Mesendoderm (in vitro differentiated cells): ENCODE measurements at regions not wholly inside any gene's neighbourhood (a gene's known extent, or its start where the extent isn't known, plus 50 kb on each side); places are given as distances from the start of the nearest gene placed in this dataset.
A peak's percentile ranks its signal among the peaks of the same experiment; 100 is the strongest.

Experiments used
- DNase-seq: peaks from one replicate; pipeline ENCODE4 v3.0.0; 2013
- H2AK5ac ChIP-seq: 2 replicates; pipeline ENCODE4 v1.6.1; 2013; ENCODE audit warnings: low read length, inconsistent platforms
- H2BK120ac ChIP-seq: 2 replicates; pipeline ENCODE4 v1.6.1; 2013; ENCODE audit warnings: low read depth, mild to moderate bottlenecking, low read length, moderate library complexity, mixed read lengths
- H2BK15ac ChIP-seq: replicated peaks from 2 replicates; pipeline ENCODE4 v1.6.1; 2013; ENCODE audit warnings: low read depth, mild to moderate bottlenecking, moderate library complexity
- H2BK5ac ChIP-seq: 2 replicates; pipeline ENCODE4 v1.6.1; 2013; ENCODE audit warnings: low read length, inconsistent platforms
- H3K18ac ChIP-seq: 2 replicates; pipeline ENCODE4 v1.6.1; 2013; ENCODE audit warnings: mild to moderate bottlenecking, low read length, mixed read lengths
- H3K23ac ChIP-seq: one replicate; pipeline ENCODE4 v1.6.1; 2013; ENCODE audit warnings: low read length
- H3K27ac ChIP-seq: 2 replicates; pipeline ENCODE4 v1.5.1; 2013; ENCODE audit warnings: low read depth, mild to moderate bottlenecking, inconsistent platforms, low read length, moderate library complexity
- H3K27me3 ChIP-seq: 2 replicates; pipeline ENCODE4 v1.6.1; 2013; ENCODE audit warnings: low read length, control low read depth, mild to moderate bottlenecking, inconsistent platforms; ENCODE audit not compliant: insufficient read depth, poor library complexity
- H3K36me3 ChIP-seq: 2 replicates; pipeline ENCODE4 v1.6.1; 2013; ENCODE audit warnings: low read length, inconsistent platforms; ENCODE audit not compliant: control insufficient read depth, insufficient read depth
- H3K4ac ChIP-seq: one replicate; pipeline ENCODE4 v1.6.1; 2013; ENCODE audit warnings: low read depth, mild to moderate bottlenecking, low read length, moderate library complexity
- H3K4me1 ChIP-seq: 2 replicates; pipeline ENCODE4 v1.6.1; 2013; ENCODE audit warnings: low read depth, low read length, inconsistent platforms; ENCODE audit not compliant: control insufficient read depth
- H3K4me2 ChIP-seq: 2 replicates; pipeline ENCODE4 v1.6.1; 2013; ENCODE audit warnings: low read length
- H3K4me3 ChIP-seq: 2 replicates; pipeline ENCODE4 v1.5.1; 2013; ENCODE audit warnings: mild to moderate bottlenecking, low read length
- H3K56ac ChIP-seq: one replicate; pipeline ENCODE4 v1.6.1; 2013; ENCODE audit warnings: low read length
- H3K79me1 ChIP-seq: 2 replicates; pipeline ENCODE4 v1.6.1; 2013; ENCODE audit warnings: low read length, inconsistent platforms
- H3K79me2 ChIP-seq: 2 replicates; pipeline ENCODE4 v1.6.1; 2013; ENCODE audit warnings: mild to moderate bottlenecking, low read length; ENCODE audit not compliant: control insufficient read depth, insufficient read depth
- H3K9ac ChIP-seq: 2 replicates; pipeline ENCODE4 v1.6.1; 2013; ENCODE audit warnings: low read length, inconsistent platforms
- H4K5ac ChIP-seq: one replicate; pipeline ENCODE4 v1.6.1; 2013; ENCODE audit warnings: low read length
- H4K8ac ChIP-seq: one replicate; pipeline ENCODE4 v1.6.1; 2013; ENCODE audit warnings: low read depth, mild to moderate bottlenecking, control low read depth, low read length, moderate library complexity
- WGBS: extraction: QIAGEN DNeasy Blood & Tissue Kit; methylation state at CpG from one replicate; pipeline ENCODE4 v1.1.7; 2013; ENCODE audit warnings: low lambda C conversion rate, missing lambda C conversion rate; ENCODE audit not compliant: insufficient coverage; ENCODE audit errors: extremely low coverage; 5-methylcytosine and 5-hydroxymethylcytosine counted together

DNA sequence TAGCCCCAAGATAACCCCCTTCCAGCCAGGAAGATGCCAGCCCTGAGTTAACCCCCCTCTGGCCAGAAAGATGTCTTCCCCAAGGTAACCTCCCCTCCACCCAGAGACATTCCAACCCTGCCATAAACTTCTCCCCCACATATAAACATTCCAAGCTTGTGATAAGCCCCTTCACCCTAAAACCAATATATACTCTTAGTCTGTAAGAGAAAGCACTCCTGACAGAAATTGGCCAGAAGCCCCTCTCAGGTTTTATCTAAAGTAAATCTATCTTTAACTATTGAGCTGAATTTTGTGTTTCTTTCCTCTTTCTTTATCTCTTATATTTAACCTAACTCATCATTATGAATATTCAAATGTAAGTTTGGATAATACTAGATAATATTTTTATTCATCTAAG lies 1775.8 kb upstream of the MIR17HG start:
- Histone ChIP-seq H2BK15ac (no peak overlapping the region), H2BK5ac (no peak overlapping the region), H3K9ac (no peak overlapping the region), H3K79me1 (no peaks in the 10 kb centered on the region), H4K8ac (no peak overlapping the region), H3K27me3 (no peaks in the 10 kb centered on the region), H3K23ac (no peak overlapping the region), H3K4me3 (no peak overlapping the region), H3K79me2 (no peaks in the 10 kb centered on the region), H3K56ac (no peak overlapping the region), H3K4me1 (no peaks in the 10 kb centered on the region), H4K5ac (no peak overlapping the region), H3K36me3 (no peaks in the 10 kb centered on the region), H3K18ac (no peak overlapping the region), H2BK120ac (no peak overlapping the region), H2AK5ac (no peak overlapping the region), H3K27ac (no peak overlapping the region), H3K4me2 (no peak overlapping the region), H3K4ac (no peak overlapping the region)
- peak; percentile 28 for DNase-seq

DNA sequence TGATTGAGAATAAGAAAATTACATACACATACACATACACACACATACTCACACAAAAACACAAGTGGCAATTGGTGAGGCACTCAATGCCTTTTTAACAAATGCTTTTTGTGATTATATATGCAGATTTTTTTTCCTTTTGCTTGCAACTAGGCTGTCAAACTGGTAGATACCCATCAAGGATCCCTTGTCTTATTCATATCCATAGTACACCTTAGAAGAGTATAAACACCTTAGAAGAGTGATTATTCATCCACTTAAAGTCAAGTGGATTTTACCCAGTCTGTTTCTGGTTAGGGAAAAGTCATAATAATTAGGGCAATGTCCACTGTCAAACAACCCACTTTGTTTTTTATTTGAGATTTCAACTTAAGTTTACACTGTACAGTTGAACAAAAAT lies 1773.4 kb upstream of the MIR17HG start:
- H2AK5ac ChIP-seq = no peak overlapping the region
- H3K4me1 ChIP-seq = no peaks in the 10 kb centered on the region
- no peak overlapping the region for H3K4me2 ChIP-seq
- no peak overlapping the region for H3K18ac ChIP-seq
- no peak overlapping the region for H4K8ac ChIP-seq
- H3K4ac ChIP-seq = no peak overlapping the region
- no peak overlapping the region for H2BK15ac ChIP-seq
- DNase-seq = no peak
- H3K79me2 ChIP-seq = no peaks in the 10 kb centered on the region
- H4K5ac ChIP-seq = no peak overlapping the region
- no peak overlapping the region for H3K23ac ChIP-seq
- no peak overlapping the region for H2BK5ac ChIP-seq
- no peaks in the 10 kb centered on the region for H3K27me3 ChIP-seq
- no peak overlapping the region for H3K4me3 ChIP-seq
- no peak overlapping the region for H2BK120ac ChIP-seq
- no peaks in the 10 kb centered on the region for H3K79me1 ChIP-seq
- H3K27ac ChIP-seq = no peak overlapping the region
- no peaks in the 10 kb centered on the region for H3K36me3 ChIP-seq
- no peak overlapping the region for H3K9ac ChIP-seq
- H3K56ac ChIP-seq = no peak overlapping the region

DNA sequence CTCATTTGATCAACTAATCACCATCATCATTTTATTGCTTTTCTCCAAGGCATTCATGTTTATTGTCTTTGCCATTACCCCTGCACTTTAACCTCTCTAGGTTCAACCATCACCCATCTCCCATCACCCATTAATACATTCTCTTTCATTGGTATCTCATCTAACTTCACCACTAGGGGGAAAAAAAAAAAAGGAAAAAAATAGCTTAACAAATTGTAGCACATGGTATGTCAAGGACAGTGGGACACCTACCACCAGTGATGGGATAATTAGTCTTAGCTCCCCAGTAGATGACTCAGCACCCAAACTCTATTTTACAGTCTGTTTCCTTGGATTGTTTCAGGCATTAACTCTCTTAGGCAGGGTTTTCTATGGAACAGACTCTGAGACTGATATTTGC lies 1770.2 kb upstream of the MIR17HG start:
- Histone ChIP-seq H3K4me2 (no peak overlapping the region), H3K4me1 (no peaks in the 10 kb centered on the region), H2BK15ac (no peak overlapping the region), H4K5ac (no peak overlapping the region), H2BK120ac (no peak overlapping the region), H3K27ac (no peak overlapping the region), H3K4me3 (no peak overlapping the region), H2AK5ac (no peak overlapping the region), H3K79me2 (no peaks in the 10 kb centered on the region), H3K9ac (no peak overlapping the region), H2BK5ac (no peak overlapping the region), H3K36me3 (no peaks in the 10 kb centered on the region), H3K27me3 (no peaks in the 10 kb centered on the region), H3K18ac (no peak overlapping the region), H3K79me1 (no peaks in the 10 kb centered on the region), H3K23ac (no peak overlapping the region), H3K56ac (no peak overlapping the region), H4K8ac (no peak overlapping the region), H3K4ac (no peak overlapping the region)
- DNase-seq = peak; percentile 3

DNA sequence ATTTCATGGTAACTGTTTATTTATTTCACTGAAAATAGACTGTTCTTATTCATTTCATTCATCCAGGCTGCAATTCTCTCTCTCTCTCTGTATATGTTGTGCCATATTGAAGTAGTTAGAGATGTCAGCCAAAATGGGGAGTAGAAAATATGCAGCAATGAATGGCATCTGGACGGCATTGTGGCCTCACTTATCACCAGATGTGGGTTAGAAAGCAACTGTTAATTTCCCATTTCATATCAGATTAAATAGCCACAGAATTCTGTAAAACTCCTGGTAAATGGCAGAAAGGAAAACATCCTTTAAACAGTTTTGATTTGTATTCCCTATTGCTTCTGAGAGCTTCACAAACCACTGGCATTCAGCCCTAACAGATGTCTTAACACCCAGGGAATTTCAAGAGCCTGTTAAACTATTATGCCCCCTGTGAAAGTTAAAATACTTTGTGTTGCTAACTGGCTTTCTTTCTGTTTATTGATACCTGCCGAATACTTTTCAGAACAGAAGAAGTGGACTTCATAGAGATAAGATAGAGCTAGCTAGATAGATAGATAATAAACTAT lies 1763.3 kb upstream of the MIR17HG start:
- Histone ChIP-seq H3K4ac (no peak overlapping the region), H3K4me1 (no peaks in the 10 kb centered on the region), H3K79me1 (no peaks in the 10 kb centered on the region), H3K9ac (no peak overlapping the region), H4K5ac (no peak overlapping the region), H2BK120ac (no peak overlapping the region), H3K27ac (no peak overlapping the region), H3K4me2 (no peak overlapping the region), H2BK15ac (no peak overlapping the region), H4K8ac (no peak overlapping the region), H3K79me2 (no peaks in the 10 kb centered on the region), H3K4me3 (no peak overlapping the region), H3K23ac (no peak overlapping the region), H3K36me3 (no peaks in the 10 kb centered on the region), H3K27me3 (no peaks in the 10 kb centered on the region), H2BK5ac (no peak overlapping the region), H2AK5ac (no peak overlapping the region), H3K56ac (no peak overlapping the region), H3K18ac (no peak overlapping the region)
- peak; percentile 47 for DNase-seq
- WGBS = no CpG with 5 or more reads among the region's 2 CpGs

DNA sequence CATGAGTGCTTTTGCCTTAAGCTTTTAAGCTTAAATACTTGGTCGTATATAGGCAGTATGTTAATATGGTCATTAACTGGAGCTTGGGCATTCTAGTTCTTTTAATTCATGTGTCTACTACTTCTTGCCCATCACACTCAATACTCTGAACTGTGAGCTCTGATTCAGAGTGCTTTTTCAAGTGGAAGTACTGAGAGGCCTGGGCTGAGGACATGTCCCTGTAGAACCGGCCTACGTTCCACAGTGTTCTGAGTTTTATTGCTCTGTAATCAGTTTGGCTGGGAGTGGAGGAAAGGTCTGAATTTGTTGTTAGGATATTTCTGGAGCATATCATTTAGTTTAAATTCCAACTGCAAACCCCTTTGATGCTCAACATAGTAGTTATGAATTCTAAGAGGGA lies 1744.8 kb upstream of the MIR17HG start:
- Histone ChIP-seq H4K8ac (no peak overlapping the region), H3K56ac (no peak overlapping the region), H3K4me2 (no peak overlapping the region), H3K79me1 (no peaks in the 10 kb centered on the region), H3K23ac (no peak overlapping the region), H3K4me1 (no peaks in the 10 kb centered on the region), H3K27me3 (no peaks in the 10 kb centered on the region), H3K18ac (no peak overlapping the region), H4K5ac (no peak overlapping the region), H2BK5ac (no peak overlapping the region), H3K27ac (no peak overlapping the region), H3K4ac (no peak overlapping the region), H2BK120ac (no peak overlapping the region), H2BK15ac (no peak overlapping the region), H3K36me3 (no peaks in the 10 kb centered on the region), H3K4me3 (no peak overlapping the region), H3K79me2 (no peaks in the 10 kb centered on the region), H2AK5ac (no peak overlapping the region), H3K9ac (no peak overlapping the region)
- no peak for DNase-seq
- no CpG with 5 or more reads among the region's 3 CpGs for WGBS

DNA sequence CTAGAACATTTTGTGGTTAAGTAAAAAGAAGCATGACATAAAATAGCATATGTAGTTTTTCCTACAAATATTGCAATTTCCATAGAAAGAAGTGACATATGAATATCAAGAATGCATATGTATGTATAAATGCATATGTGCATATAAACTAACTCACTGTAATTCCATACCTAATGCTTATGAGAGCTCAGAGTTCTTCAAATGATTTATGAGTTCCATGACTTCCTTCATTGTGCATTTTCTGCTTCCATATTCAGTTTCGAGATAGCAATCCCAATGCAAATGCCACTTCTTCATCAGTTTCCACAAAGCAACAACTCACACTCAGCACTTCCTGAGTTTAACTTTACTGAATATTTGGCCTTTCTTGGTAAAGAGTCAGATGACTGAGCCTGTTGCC lies 1744.3 kb upstream of the MIR17HG start:
- H2BK5ac ChIP-seq = no peak overlapping the region
- no peak overlapping the region for H3K4me2 ChIP-seq
- H3K79me1 ChIP-seq = no peaks in the 10 kb centered on the region
- WGBS = no CpG with 5 or more reads among the region's 1 CpG
- no peak overlapping the region for H3K4me3 ChIP-seq
- no peak for DNase-seq
- no peak overlapping the region for H3K56ac ChIP-seq
- H3K4me1 ChIP-seq = no peaks in the 10 kb centered on the region
- H3K27ac ChIP-seq = no peak overlapping the region
- H3K79me2 ChIP-seq = no peaks in the 10 kb centered on the region
- no peak overlapping the region for H2BK120ac ChIP-seq
- H4K5ac ChIP-seq = no peak overlapping the region
- H3K27me3 ChIP-seq = no peaks in the 10 kb centered on the region
- no peak overlapping the region for H3K9ac ChIP-seq
- no peak overlapping the region for H2BK15ac ChIP-seq
- no peak overlapping the region for H3K23ac ChIP-seq
- H2AK5ac ChIP-seq = no peak overlapping the region
- no peak overlapping the region for H4K8ac ChIP-seq
- H3K18ac ChIP-seq = no peak overlapping the region
- no peaks in the 10 kb centered on the region for H3K36me3 ChIP-seq
- no peak overlapping the region for H3K4ac ChIP-seq
